Chondrocyte (in vitro differentiated cells): ENCODE measurements at regions not wholly inside any gene's neighbourhood (a gene's known extent, or its start where the extent isn't known, plus 50 kb on each side); places are given as distances from the start of the nearest gene placed in this dataset.
"Not testable (repeated sequence)": the region's sequence is repeated elsewhere in the genome, so short reads cannot be mapped to it uniquely, and the experiment has no call there.

Source experiments
- DNase-seq: peaks from one replicate; pipeline ENCODE4 v3.0.0; 2021; ENCODE audit warnings: mixed read lengths, low spot score
- H3K27ac Mint-ChIP-seq: one replicate; pipeline ENCODE4 v1.8.0; 2021; ENCODE audit warnings: mild to moderate bottlenecking, moderate library complexity, mixed read lengths; ENCODE audit not compliant: unreplicated experiment
- H3K27me3 Mint-ChIP-seq: 2 replicates; pipeline ENCODE4 v1.8.0; 2021; ENCODE audit warnings: low read depth, mixed read lengths
- H3K36me3 Mint-ChIP-seq: 2 replicates; pipeline ENCODE4 v1.8.0; 2021; ENCODE audit warnings: low read depth, mixed read lengths
- H3K4me1 Mint-ChIP-seq: 2 replicates; pipeline ENCODE4 v1.8.0; 2021; ENCODE audit warnings: low read depth, mild to moderate bottlenecking, mixed read lengths
- H3K4me3 Mint-ChIP-seq: one replicate; pipeline ENCODE4 v1.8.0; 2021; ENCODE audit warnings: mild to moderate bottlenecking, moderate library complexity, mixed read lengths; ENCODE audit not compliant: unreplicated experiment
- H3K9me3 Mint-ChIP-seq: 2 replicates; pipeline ENCODE4 v1.8.0; 2021; ENCODE audit warnings: low read depth, mixed read lengths
- TF ChIP-seq, protein P1 (sequence below): fragments of 200-600 bp; sonication (generic); IDR thresholded peaks from 2 replicates; pipeline ENCODE4 v1.5.0; 2021; ENCODE audit warnings: antibody characterized with exemption, mild to moderate bottlenecking, moderate library complexity

DNA sequence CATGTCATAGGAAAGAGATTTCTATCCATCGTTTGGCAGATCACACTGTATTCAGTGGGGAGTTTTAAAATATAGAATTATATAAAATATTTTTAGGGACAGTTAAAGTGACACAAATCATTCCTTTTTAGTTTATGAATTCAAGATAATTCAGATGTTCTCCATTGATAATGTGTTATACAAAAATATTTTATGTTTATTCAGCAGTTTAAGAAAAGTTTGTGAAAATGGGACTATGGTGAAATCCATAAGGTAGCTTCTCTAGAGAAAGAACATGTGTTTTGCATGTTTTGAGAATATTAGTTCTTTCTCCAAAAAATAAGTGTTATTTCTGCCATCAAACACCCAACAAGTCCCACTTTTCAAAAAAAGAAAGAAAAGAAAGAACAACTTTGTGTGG lies 122.9 kb downstream of the EMB start:
- DNase-seq: no peak
- Mint-ChIP-seq H3K4me1 (no peaks in the 10 kb centered on the region), H3K27me3 (no peaks in the 10 kb centered on the region), H3K4me3 (no peak overlapping the region), H3K9me3 (peaks cover 21% of the 10 kb centered on the region), H3K36me3 (no peaks in the 10 kb centered on the region), H3K27ac (no peak overlapping the region)
- TF ChIP-seq, protein P1, sequence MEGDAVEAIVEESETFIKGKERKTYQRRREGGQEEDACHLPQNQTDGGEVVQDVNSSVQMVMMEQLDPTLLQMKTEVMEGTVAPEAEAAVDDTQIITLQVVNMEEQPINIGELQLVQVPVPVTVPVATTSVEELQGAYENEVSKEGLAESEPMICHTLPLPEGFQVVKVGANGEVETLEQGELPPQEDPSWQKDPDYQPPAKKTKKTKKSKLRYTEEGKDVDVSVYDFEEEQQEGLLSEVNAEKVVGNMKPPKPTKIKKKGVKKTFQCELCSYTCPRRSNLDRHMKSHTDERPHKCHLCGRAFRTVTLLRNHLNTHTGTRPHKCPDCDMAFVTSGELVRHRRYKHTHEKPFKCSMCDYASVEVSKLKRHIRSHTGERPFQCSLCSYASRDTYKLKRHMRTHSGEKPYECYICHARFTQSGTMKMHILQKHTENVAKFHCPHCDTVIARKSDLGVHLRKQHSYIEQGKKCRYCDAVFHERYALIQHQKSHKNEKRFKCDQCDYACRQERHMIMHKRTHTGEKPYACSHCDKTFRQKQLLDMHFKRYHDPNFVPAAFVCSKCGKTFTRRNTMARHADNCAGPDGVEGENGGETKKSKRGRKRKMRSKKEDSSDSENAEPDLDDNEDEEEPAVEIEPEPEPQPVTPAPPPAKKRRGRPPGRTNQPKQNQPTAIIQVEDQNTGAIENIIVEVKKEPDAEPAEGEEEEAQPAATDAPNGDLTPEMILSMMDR: no peak

DNA sequence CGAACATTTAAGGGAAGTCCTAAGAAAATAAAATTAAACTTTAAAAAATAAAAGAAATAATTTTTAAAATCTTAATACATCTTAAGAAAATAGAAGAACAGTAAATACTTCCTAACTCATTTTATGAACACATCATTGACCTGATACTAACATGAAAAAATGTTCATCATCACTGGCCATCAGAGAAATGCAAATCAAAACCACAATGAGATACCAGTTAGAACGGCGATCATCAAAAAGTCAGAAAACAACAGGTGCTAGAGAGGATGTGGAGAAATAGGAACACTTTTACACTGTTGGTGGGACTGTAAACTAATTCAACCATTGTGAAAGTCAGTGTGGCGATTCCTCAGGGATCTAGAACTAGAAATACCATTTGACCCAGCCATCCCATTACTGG lies 134.6 kb downstream of the EMB start:
- H3K4me3 Mint-ChIP-seq, H3K27me3 Mint-ChIP-seq, DNase-seq, H3K36me3 Mint-ChIP-seq, H3K4me1 Mint-ChIP-seq, H3K27ac Mint-ChIP-seq: not testable (repeated sequence)
- peaks cover 19% of the 10 kb centered on the region for H3K9me3 Mint-ChIP-seq

GRCh38 chr5:50302815-50303490 lies 138.1 kb downstream of the EMB start:
- Mint-ChIP-seq H3K4me3 (no peak overlapping the region), H3K9me3 (peaks cover 19% of the 10 kb centered on the region), H3K27ac (no peak overlapping the region), H3K27me3 (no peaks in the 10 kb centered on the region), H3K4me1 (peaks cover 5% of the 10 kb centered on the region), H3K36me3 (no peaks in the 10 kb centered on the region)
- TF ChIP-seq, protein P1: no peak
- DNase-seq: no peak

- no peak overlapping the region for H3K27ac Mint-ChIP-seq
- H3K36me3 Mint-ChIP-seq: no peaks in the 10 kb centered on the region
- H3K4me3 Mint-ChIP-seq: no peak overlapping the region
- TF ChIP-seq, protein P1: no peak
- no peaks in the 10 kb centered on the region for H3K27me3 Mint-ChIP-seq
- DNase-seq: no peak
- peaks cover 17% of the 10 kb centered on the region for H3K9me3 Mint-ChIP-seq
- H3K4me1 Mint-ChIP-seq: peaks cover 5% of the 10 kb centered on the region
These were observed 139.3 kb downstream of the EMB start for GRCh38 chr5:50301756-50302155.

DNA sequence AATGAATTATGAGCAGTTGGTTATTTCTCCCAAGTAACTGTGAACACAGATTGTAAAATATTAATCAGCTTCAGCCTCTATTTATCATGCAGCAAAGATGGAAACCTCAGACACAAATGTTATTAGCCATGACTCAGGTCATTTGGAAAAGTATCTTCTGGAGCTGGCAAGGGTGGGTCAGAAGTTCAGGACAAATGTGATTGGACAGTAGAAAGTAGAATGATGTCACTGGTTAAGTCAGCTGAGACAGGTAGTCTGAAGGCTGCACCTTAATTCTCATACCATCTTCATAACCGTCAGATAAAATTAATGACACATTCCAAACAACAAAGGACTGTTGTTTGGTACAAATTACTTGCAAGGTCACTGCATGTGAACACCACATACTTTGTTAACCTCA lies 140.2 kb downstream of the EMB start:
- Mint-ChIP-seq H3K27ac (no peak overlapping the region), H3K4me3 (no peak overlapping the region), H3K4me1 (peaks cover 5% of the 10 kb centered on the region), H3K9me3 (peaks cover 19% of the 10 kb centered on the region), H3K27me3 (no peaks in the 10 kb centered on the region), H3K36me3 (no peaks in the 10 kb centered on the region)
- TF ChIP-seq, protein P1: no peak
- no peak for DNase-seq

DNA sequence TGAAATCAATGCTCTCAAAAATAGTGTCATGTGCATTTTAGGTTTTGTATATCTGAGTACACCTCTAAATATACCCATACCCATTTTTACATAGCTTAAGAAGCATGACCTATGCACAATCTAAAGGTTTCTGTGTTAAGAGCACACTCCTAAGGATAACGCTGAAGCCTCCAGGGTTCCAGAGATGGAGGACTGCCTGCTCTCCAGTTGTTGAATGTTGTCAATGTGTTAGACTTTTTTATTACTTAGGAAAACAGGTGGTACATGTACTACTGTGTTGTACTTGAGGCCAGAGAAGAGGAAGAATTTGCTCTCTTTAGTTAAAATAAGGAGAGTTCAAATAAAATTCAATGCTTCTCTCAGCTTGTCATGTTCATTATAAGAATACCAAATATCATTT lies 141.2 kb downstream of the EMB start:
- no peak overlapping the region for H3K4me3 Mint-ChIP-seq
- no peak for DNase-seq
- H3K4me1 Mint-ChIP-seq: peaks cover 5% of the 10 kb centered on the region
- no peaks in the 10 kb centered on the region for H3K36me3 Mint-ChIP-seq
- no peaks in the 10 kb centered on the region for H3K27me3 Mint-ChIP-seq
- H3K9me3 Mint-ChIP-seq: peaks cover 24% of the 10 kb centered on the region
- H3K27ac Mint-ChIP-seq: no peak overlapping the region
- TF ChIP-seq, protein P1: no peak
